ENCODE measurements at regions not wholly inside any gene's neighbourhood (a gene's known extent, or its start where the extent isn't known, plus 50 kb on each side); places are given as distances from the start of the nearest gene placed in this dataset.

DNA sequence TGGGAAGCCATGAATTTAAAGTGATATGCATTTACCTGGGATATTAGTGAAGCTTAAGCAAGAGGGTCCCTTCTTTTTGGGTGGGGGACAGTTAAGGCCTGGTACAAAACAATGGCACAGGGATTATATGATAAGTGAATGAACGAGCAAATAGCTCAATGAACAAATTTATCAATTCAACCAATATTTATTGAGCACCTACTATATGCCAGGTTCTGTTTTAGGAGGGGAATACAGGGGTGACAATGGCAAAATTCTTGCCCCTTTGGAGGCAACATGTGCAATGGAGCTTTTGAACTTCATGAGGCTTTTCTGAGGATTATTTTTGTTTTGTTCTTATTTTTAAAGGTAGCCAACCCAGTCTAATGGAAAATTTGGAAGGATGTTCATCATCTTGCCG is 68.2 kb downstream of the FOXD2 start:
- no peak for DNase-seq (ENCODE audit: low read depth)
- H3K4me3 ChIP-seq (ENCODE audit: low read depth, low read length), result no peak overlapping the region
- TF ChIP-seq CTCF (IDR thresholded peaks at IDR 0.05; ENCODE audit: low read depth, low read length, missing control alignments), result no peak

DNA sequence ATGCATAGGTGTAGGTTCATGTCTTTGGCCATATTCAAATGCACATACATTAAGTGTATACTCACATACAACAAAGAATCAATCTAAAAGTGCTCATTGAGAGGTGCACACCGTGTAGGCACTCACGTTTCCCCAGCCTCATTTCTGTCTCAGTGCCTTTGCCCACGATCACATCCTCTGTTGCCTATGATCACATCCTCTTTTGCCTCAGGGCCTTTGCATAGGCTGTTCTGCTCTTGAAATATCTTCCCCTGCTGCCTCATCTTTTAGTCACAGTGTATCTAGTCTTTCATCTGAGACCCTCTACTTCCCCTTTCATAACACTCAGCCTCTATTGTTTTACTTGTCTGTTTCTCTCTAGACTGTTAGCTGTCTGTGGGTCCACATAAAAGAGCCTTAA is 69.3 kb downstream of the FOXD2 start:
- H3K4me3 ChIP-seq (ENCODE audit: low read depth, low read length), result no peak overlapping the region
- no peak for TF ChIP-seq CTCF (IDR thresholded peaks at IDR 0.05; ENCODE audit: low read depth, low read length, missing control alignments)
- no peak for DNase-seq (ENCODE audit: low read depth)

DNA sequence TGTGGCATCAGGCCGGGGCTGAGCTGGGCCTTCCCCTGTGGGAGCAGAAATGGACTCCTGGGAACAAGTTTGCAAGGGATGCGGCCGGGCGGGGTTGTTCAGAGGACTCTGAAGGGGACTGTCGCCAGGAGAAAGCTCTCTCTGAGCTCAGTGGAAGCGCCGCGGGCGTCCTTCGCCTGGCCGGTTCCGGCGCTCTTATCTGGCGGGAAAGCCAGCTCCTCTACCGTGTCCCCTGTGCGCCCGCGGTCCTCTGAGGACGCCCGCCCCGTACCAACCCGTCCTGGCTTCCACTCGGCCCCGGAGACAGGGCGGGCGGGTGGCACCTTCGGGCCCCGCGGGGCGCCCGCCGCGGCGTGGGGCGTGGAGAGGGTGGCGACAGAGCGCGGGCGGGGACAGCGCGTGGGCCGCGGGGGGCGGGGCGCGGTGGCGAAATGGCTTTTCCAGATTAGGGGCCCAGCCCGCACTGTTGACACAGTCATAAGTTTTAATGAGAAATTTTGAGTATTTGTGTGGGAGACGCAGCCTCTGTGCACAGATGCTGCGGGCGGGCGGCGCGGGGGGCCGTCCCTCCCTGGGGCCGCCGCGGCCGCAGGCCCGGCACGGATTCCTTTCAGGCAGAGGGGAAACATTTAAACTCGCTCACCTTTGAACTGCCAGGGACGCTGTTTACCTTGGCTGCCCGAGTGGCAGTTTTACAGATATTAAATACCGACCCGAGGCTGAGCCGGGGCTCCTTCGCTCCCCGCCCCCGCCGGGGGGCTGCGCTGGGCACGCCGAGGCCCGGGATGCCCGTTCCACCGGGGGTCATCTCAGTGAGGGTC is 70.2 kb downstream of the FOXD2 start:
- no peak for TF ChIP-seq CTCF (IDR thresholded peaks at IDR 0.05; ENCODE audit: low read depth, low read length, missing control alignments)
- no peak overlapping the region for H3K4me3 ChIP-seq (ENCODE audit: low read depth, low read length)
- no peak for DNase-seq (ENCODE audit: low read depth)

GRCh38 chr1:47508702-47509431 is 71.0 kb downstream of the FOXD2 start:
- TF ChIP-seq CTCF (IDR thresholded peaks at IDR 0.05; ENCODE audit: low read depth, low read length, missing control alignments), result no peak
- DNase-seq (ENCODE audit: low read depth), result no peak
- no peak overlapping the region for H3K4me3 ChIP-seq (ENCODE audit: low read depth, low read length)

- H3K4me3 ChIP-seq (ENCODE audit: low read depth, low read length), result no peak overlapping the region
- DNase-seq (ENCODE audit: low read depth), result no peak
- TF ChIP-seq CTCF (IDR thresholded peaks at IDR 0.05; ENCODE audit: low read depth, low read length, missing control alignments), result no peak
These were observed 72.5 kb downstream of the FOXD2 start for GRCh38 chr1:47510282-47510811.

- no peak for DNase-seq (ENCODE audit: low read depth)
These were observed 74.0 kb downstream of the FOXD2 start for GRCh38 chr1:47511825-47512224.

More at GRCh38 chr1:47511825-47512224, 74.0 kb downstream of the FOXD2 start:
- H3K4me3 ChIP-seq (ENCODE audit: low read depth, low read length), result no peak overlapping the region
- TF ChIP-seq CTCF (IDR thresholded peaks at IDR 0.05; ENCODE audit: low read depth, low read length, missing control alignments), result no peak

Measured in GM12864 (cell line).